ENCODE measurements at regions not wholly inside any gene's neighbourhood (a gene's known extent, or its start where the extent isn't known, plus 50 kb on each side); places are given as distances from the start of the nearest gene placed in this dataset.

GRCh38 chr10:37703833-37704382 lies 153.5 kb downstream of the ZNF248 start:
- Mint-ChIP-seq H3K4me1 (no peaks in the 10 kb centered on the region), H3K9me3 (peaks cover 18% of the 10 kb centered on the region), H3K27me3 (no peaks in the 10 kb centered on the region), H3K36me3 (no peaks in the 10 kb centered on the region), H3K4me3 (no peak overlapping the region), H3K27ac (no peak overlapping the region)
- CTCF ChIA-PET = no interaction called here
- no peak for DNase-seq

GRCh38 chr10:37703114-37703513 lies 154.3 kb downstream of the ZNF248 start:
- no peak overlapping the region for H3K4me3 Mint-ChIP-seq
- no peaks in the 10 kb centered on the region for H3K4me1 Mint-ChIP-seq
- peaks cover 20% of the 10 kb centered on the region for H3K9me3 Mint-ChIP-seq
- H3K27ac Mint-ChIP-seq = no peak overlapping the region
- no peaks in the 10 kb centered on the region for H3K27me3 Mint-ChIP-seq
- H3K36me3 Mint-ChIP-seq = no peaks in the 10 kb centered on the region
- CTCF ChIA-PET = no interaction called here
- no peak for DNase-seq

- DNase-seq = no peak
- Mint-ChIP-seq H3K4me3 (no peak overlapping the region), H3K27me3 (no peaks in the 10 kb centered on the region), H3K4me1 (no peaks in the 10 kb centered on the region), H3K27ac (no peak overlapping the region), H3K36me3 (no peaks in the 10 kb centered on the region), H3K9me3 (peaks cover 21% of the 10 kb centered on the region)
- CTCF ChIA-PET = no interaction called here
Observed at GRCh38 chr10:37701781-37702493, 155.5 kb downstream of the ZNF248 start.

GRCh38 chr10:37700886-37701780 lies 156.3 kb downstream of the ZNF248 start:
- Mint-ChIP-seq H3K36me3 (no peaks in the 10 kb centered on the region), H3K9me3 (peaks cover 18% of the 10 kb centered on the region), H3K4me1 (no peaks in the 10 kb centered on the region), H3K4me3 (no peak overlapping the region), H3K27me3 (no peaks in the 10 kb centered on the region), H3K27ac (no peak overlapping the region)
- CTCF ChIA-PET = no interaction called here
- DNase-seq = no peak

- Mint-ChIP-seq H3K4me1 (no peaks in the 10 kb centered on the region), H3K27ac (no peak overlapping the region), H3K4me3 (no peak overlapping the region), H3K9me3 (peaks cover 34% of the 10 kb centered on the region), H3K27me3 (no peaks in the 10 kb centered on the region), H3K36me3 (no peaks in the 10 kb centered on the region)
- CTCF ChIA-PET = no interaction called here
- DNase-seq = no peak
Observed at GRCh38 chr10:37687581-37687980, 169.8 kb downstream of the ZNF248 start.

- DNase-seq = no peak
- H3K4me3 Mint-ChIP-seq = no peak overlapping the region
- peaks cover 38% of the 10 kb centered on the region for H3K9me3 Mint-ChIP-seq
- H3K36me3 Mint-ChIP-seq = no peaks in the 10 kb centered on the region
- no peak overlapping the region for H3K27ac Mint-ChIP-seq
- H3K4me1 Mint-ChIP-seq = no peaks in the 10 kb centered on the region
- H3K27me3 Mint-ChIP-seq = no peaks in the 10 kb centered on the region
- CTCF ChIA-PET = no interaction called here
Observed at GRCh38 chr10:37685741-37686683, 171.4 kb downstream of the ZNF248 start.

- H3K27ac Mint-ChIP-seq = no peak overlapping the region
Observed at GRCh38 chr10:37684765-37685164, 172.6 kb downstream of the ZNF248 start.

GRCh38 chr10:37682617-37683016 lies 174.8 kb downstream of the ZNF248 start:
- Mint-ChIP-seq H3K36me3 (no peaks in the 10 kb centered on the region), H3K9me3 (peaks cover 43% of the 10 kb centered on the region), H3K27me3 (no peaks in the 10 kb centered on the region), H3K27ac (no peak overlapping the region), H3K4me3 (no peak overlapping the region), H3K4me1 (no peaks in the 10 kb centered on the region)
- CTCF ChIA-PET = no interaction called here
- DNase-seq = no peak

More at GRCh38 chr10:37684765-37685164, 172.6 kb downstream of the ZNF248 start:
- H3K4me1 Mint-ChIP-seq = no peaks in the 10 kb centered on the region
- no peaks in the 10 kb centered on the region for H3K27me3 Mint-ChIP-seq
- H3K4me3 Mint-ChIP-seq = no peak overlapping the region
- no peaks in the 10 kb centered on the region for H3K36me3 Mint-ChIP-seq
- CTCF ChIA-PET = no interaction called here
- DNase-seq = no peak
- H3K9me3 Mint-ChIP-seq = peaks cover 42% of the 10 kb centered on the region

- CTCF ChIA-PET = no interaction called here
- H3K27me3 Mint-ChIP-seq = no peaks in the 10 kb centered on the region
- H3K27ac Mint-ChIP-seq = no peak overlapping the region
- no peak overlapping the region for H3K4me3 Mint-ChIP-seq
- peaks cover 38% of the 10 kb centered on the region for H3K9me3 Mint-ChIP-seq
- H3K36me3 Mint-ChIP-seq = no peaks in the 10 kb centered on the region
- DNase-seq = no peak
- no peaks in the 10 kb centered on the region for H3K4me1 Mint-ChIP-seq
Observed at GRCh38 chr10:37681617-37681999, 175.8 kb downstream of the ZNF248 start.

GRCh38 chr10:37680716-37681616 lies 176.4 kb downstream of the ZNF248 start:
- Mint-ChIP-seq H3K4me1 (no peaks in the 10 kb centered on the region), H3K36me3 (no peaks in the 10 kb centered on the region), H3K27ac (no peak overlapping the region), H3K4me3 (no peak overlapping the region), H3K9me3 (peaks cover 38% of the 10 kb centered on the region), H3K27me3 (no peaks in the 10 kb centered on the region)
- CTCF ChIA-PET = no interaction called here
- no peak for DNase-seq

- Mint-ChIP-seq H3K4me3 (no peak overlapping the region), H3K9me3 (peaks cover 36% of the 10 kb centered on the region), H3K36me3 (no peaks in the 10 kb centered on the region), H3K4me1 (no peaks in the 10 kb centered on the region), H3K27me3 (no peaks in the 10 kb centered on the region), H3K27ac (no peak overlapping the region)
- CTCF ChIA-PET = no interaction called here
- DNase-seq = no peak
Observed at GRCh38 chr10:37680243-37680683, 177.1 kb downstream of the ZNF248 start.

GRCh38 chr10:37679465-37679864 lies 177.9 kb downstream of the ZNF248 start:
- DNase-seq = no peak
- CTCF ChIA-PET = no interaction called here
- H3K27ac Mint-ChIP-seq = no peak overlapping the region
- H3K9me3 Mint-ChIP-seq = peaks cover 31% of the 10 kb centered on the region
- no peaks in the 10 kb centered on the region for H3K36me3 Mint-ChIP-seq
- H3K27me3 Mint-ChIP-seq = no peaks in the 10 kb centered on the region
- no peaks in the 10 kb centered on the region for H3K4me1 Mint-ChIP-seq
- no peak overlapping the region for H3K4me3 Mint-ChIP-seq

- Mint-ChIP-seq H3K36me3 (no peaks in the 10 kb centered on the region), H3K4me1 (no peaks in the 10 kb centered on the region), H3K27me3 (no peaks in the 10 kb centered on the region), H3K27ac (no peak overlapping the region), H3K4me3 (no peak overlapping the region), H3K9me3 (peaks cover 18% of the 10 kb centered on the region)
- no peak for DNase-seq
- CTCF ChIA-PET = no interaction called here
Observed at GRCh38 chr10:37675449-37675848, 182.0 kb downstream of the ZNF248 start.

Measured in activated naive CD4-positive, alpha-beta T cell treated with anti-CD3 and anti-CD28 coated beads, Interleukin-2, amount 10 ng/mL, durations not matched to agents 7 days and 5 days (primary cell).